PC-9 (cell line): ENCODE measurements at regions not wholly inside any gene's neighbourhood (a gene's known extent, or its start where the extent isn't known, plus 50 kb on each side); places are given as distances from the start of the nearest gene placed in this dataset.

Source experiments
- BruUV-seq: library from RNA; stranded (reverse); fragments of 400-500 nt; replicated peaks from 2 replicates; lab custom pipeline; 2021; lab: Mats Ljungman, UMichigan
- CTCF ChIA-PET: fragments of 300-600 bp; sonication (Branson Sonifier 250); formaldehyde crosslinking; loops from one replicate; lab custom pipeline; 2022; ENCODE audit warnings: antibody characterized with exemption; lab: Charles Lee
- POLR2A ChIA-PET: fragments of 300-600 bp; sonication (Branson Sonifier 250); formaldehyde crosslinking; loops from one replicate; lab custom pipeline; 2022; ENCODE audit warnings: antibody characterized with exemption; ENCODE audit not compliant: unreplicated experiment; lab: Charles Lee
- DNase-seq, 2 experiments: peaks; one replicate each; pipeline versions ENCODE4 v3.0.0 to v3.0.0-alpha.2; 2015 to 2022; ENCODE audit warnings: mixed read lengths in 1 of 2
- H2AFZ ChIP-seq: fragments of 200-600 bp; sonication (generic); 2 replicates; pipeline ENCODE4 v1.8.1; 2017; ENCODE audit warnings: antibody characterized with exemption
- H3F3A ChIP-seq: fragments of 200-600 bp; sonication (generic); 2 replicates; pipeline ENCODE4 v1.8.1; 2017; ENCODE audit warnings: antibody characterized with exemption, mild to moderate bottlenecking, low read depth; ENCODE audit not compliant: insufficient read depth
- H3K27ac ChIP-seq: fragments of 200-600 bp; sonication (generic); 2 replicates; pipeline ENCODE4 v1.6.1; 2016; ENCODE audit warnings: mixed run types
- H3K27me3 ChIP-seq: fragments of 200-600 bp; sonication (generic); 2 replicates; pipeline ENCODE4 v1.6.1; 2016; ENCODE audit warnings: low read depth, mixed run types; ENCODE audit not compliant: insufficient read depth
- H3K36me3 ChIP-seq: fragments of 200-600 bp; sonication (generic); 2 replicates; pipeline ENCODE4 v1.6.1; 2016; ENCODE audit warnings: low read depth, mixed run types
- H3K4me1 ChIP-seq: fragments of 200-600 bp; sonication (generic); replicated peaks from 2 replicates; pipeline ENCODE4 v1.6.1; 2016; ENCODE audit warnings: mixed run types; ENCODE audit not compliant: insufficient read depth
- H3K4me2 ChIP-seq: fragments of 200-600 bp; sonication (generic); 2 replicates; pipeline ENCODE4 v1.6.1; 2017; ENCODE audit warnings: mixed run types
- H3K4me3 ChIP-seq: fragments of 200-600 bp; sonication (generic); 2 replicates; pipeline ENCODE4 v1.6.1; 2016; ENCODE audit warnings: mixed run types
- H3K79me2 ChIP-seq: fragments of 200-600 bp; sonication (generic); 2 replicates; pipeline ENCODE4 v1.6.1; 2017; ENCODE audit warnings: low read depth, mixed run types
- H3K9me2 ChIP-seq: fragments of 200-600 bp; sonication (generic); 2 replicates; pipeline ENCODE4 v1.8.1; 2017; ENCODE audit warnings: mild to moderate bottlenecking; ENCODE audit not compliant: insufficient read depth
- H3K9me3 ChIP-seq: fragments of 200-600 bp; sonication (generic); 2 replicates; pipeline ENCODE4 v1.8.1; 2016; ENCODE audit warnings: low read depth; ENCODE audit not compliant: insufficient read depth
- H4K20me1 ChIP-seq: fragments of 200-600 bp; sonication (generic); 2 replicates; pipeline ENCODE4 v1.8.1; 2017; ENCODE audit not compliant: insufficient read depth
- CTCF ChIP-seq: fragments of 200-600 bp; sonication (generic); conservative IDR thresholded peaks from 2 replicates; pipeline ENCODE4 v1.6.1; 2017; ENCODE audit warnings: mixed run types, antibody characterized with exemption, mild to moderate bottlenecking, moderate library complexity
- EZH2 ChIP-seq: fragments of 200-600 bp; sonication (generic); IDR thresholded peaks from 2 replicates; pipeline ENCODE4 v1.8.0; 2017; ENCODE audit warnings: antibody characterized with exemption, low read depth
- intact Hi-C: fragments of 100-400 bp; cut with micrococcal nuclease; formaldehyde crosslinking; loops from one replicate; pipeline ENCODE4 v1.10.0; 2022; ENCODE audit not compliant: unreplicated experiment

- Histone ChIP-seq H2AFZ (no peak overlapping the region), H3K36me3 (no peaks in the 10 kb centered on the region), H3K4me1 (no peaks in the 10 kb centered on the region), H3K9me2 (no peaks in the 10 kb centered on the region), H3F3A (no peaks in the 10 kb centered on the region), H4K20me1 (no peaks in the 10 kb centered on the region), H3K27me3 (no peaks in the 10 kb centered on the region), H3K79me2 (no peaks in the 10 kb centered on the region), H3K9me3 (no peaks in the 10 kb centered on the region), H3K27ac (no peak overlapping the region), H3K4me3 (no peak overlapping the region), H3K4me2 (no peak overlapping the region)
- intact Hi-C loops: no loop called here
- TF ChIP-seq EZH2 (no peak), CTCF (no peak)
- ChIA-PET POLR2A (no interaction called here), CTCF (no interaction called here)
- BruUV-seq: no TSS peak
- no peak for DNase-seq
Measured at GRCh38 chr7:88368686-88369085, 62.0 kb upstream of the STEAP4 start.

GRCh38 chr7:88366845-88367244 is 60.2 kb upstream of the STEAP4 start:
- intact Hi-C loops: no loop called here
- CTCF ChIA-PET: interaction anchor here (1.0 kb wide), 1 partner anchor 8 kb away, joined by 4 read pairs; no protein-coding TSS in a partner anchor
- no peak overlapping the region for H3K27ac ChIP-seq
- no peak for DNase-seq
- H3K9me3 ChIP-seq: no peaks in the 10 kb centered on the region
- H3K79me2 ChIP-seq: no peaks in the 10 kb centered on the region
- no peaks in the 10 kb centered on the region for H3K27me3 ChIP-seq
- H3K36me3 ChIP-seq: no peaks in the 10 kb centered on the region
- no peak overlapping the region for H2AFZ ChIP-seq
- no peaks in the 10 kb centered on the region for H3K9me2 ChIP-seq
- no peak overlapping the region for H3K4me3 ChIP-seq
- no peaks in the 10 kb centered on the region for H3F3A ChIP-seq
- POLR2A ChIA-PET: no interaction called here
- H3K4me2 ChIP-seq: no peak overlapping the region
- no peaks in the 10 kb centered on the region for H3K4me1 ChIP-seq
- no peak for TF ChIP-seq EZH2
- no TSS peak for BruUV-seq
- no peaks in the 10 kb centered on the region for H4K20me1 ChIP-seq

GRCh38 chr7:88363869-88364268 is 57.2 kb upstream of the STEAP4 start:
- ChIA-PET CTCF (no interaction called here), POLR2A (no interaction called here)
- H3K36me3 ChIP-seq: no peaks in the 10 kb centered on the region
- intact Hi-C loops: no loop called here
- BruUV-seq: no TSS peak
- H3K4me2 ChIP-seq: no peak overlapping the region
- H4K20me1 ChIP-seq: no peaks in the 10 kb centered on the region; the same call in 1 of the 2 replicates
- H3F3A ChIP-seq: no peaks in the 10 kb centered on the region
- no peak for DNase-seq
- H3K4me1 ChIP-seq: no peaks in the 10 kb centered on the region
- no peak for TF ChIP-seq EZH2
- TF ChIP-seq CTCF: no peak
- no peaks in the 10 kb centered on the region for H3K9me3 ChIP-seq
- H3K27me3 ChIP-seq: no peaks in the 10 kb centered on the region
- no peak overlapping the region for H3K27ac ChIP-seq
- no peak overlapping the region for H3K4me3 ChIP-seq
- H3K9me2 ChIP-seq: no peaks in the 10 kb centered on the region
- H3K79me2 ChIP-seq: no peaks in the 10 kb centered on the region
- H2AFZ ChIP-seq: peak overlapping the region; percentile 36; the same call in 1 of the 2 replicates

- no peak overlapping the region for H3K4me2 ChIP-seq
- no peaks in the 10 kb centered on the region for H3K9me2 ChIP-seq
- intact Hi-C loops: no loop called here
- TF ChIP-seq CTCF (no peak), EZH2 (no peak)
- H3K36me3 ChIP-seq: no peaks in the 10 kb centered on the region
- H3K27ac ChIP-seq: no peak overlapping the region
- no peak for DNase-seq
- no peaks in the 10 kb centered on the region for H3F3A ChIP-seq
- no peak overlapping the region for H3K4me3 ChIP-seq
- no peaks in the 10 kb centered on the region; the same call in 1 of the 2 replicates for H4K20me1 ChIP-seq
- no peaks in the 10 kb centered on the region for H3K79me2 ChIP-seq
- no peaks in the 10 kb centered on the region for H3K9me3 ChIP-seq
- ChIA-PET POLR2A (no interaction called here), CTCF (no interaction called here)
- no peaks in the 10 kb centered on the region for H3K27me3 ChIP-seq
- no TSS peak for BruUV-seq
- peaks cover under 1% of the 10 kb centered on the region; the same call in 1 of the 2 replicates for H3K4me1 ChIP-seq
- H2AFZ ChIP-seq: no peak overlapping the region; the same call in 1 of the 2 replicates
Measured at GRCh38 chr7:88363249-88363648, 56.6 kb upstream of the STEAP4 start.
